Activated T-cell treated with anti-CD3 and anti-CD28 coated beads for 48 hours (primary cell): ENCODE measurements at regions not wholly inside any gene's neighbourhood (a gene's known extent, or its start where the extent isn't known, plus 50 kb on each side); places are given as distances from the start of the nearest gene placed in this dataset.
"Not testable (repeated sequence)": the region's sequence is repeated elsewhere in the genome, so short reads cannot be mapped to it uniquely, and the experiment has no call there.

Experiments
- DNase-seq: peaks from one replicate; pipeline ENCODE4 v3.0.0-alpha.2; 2020; ENCODE audit warnings: low read depth

GRCh38 chr2:192749611-192750200 lies 555.0 kb upstream of the TMEFF2 start:
- no peak for DNase-seq

DNA sequence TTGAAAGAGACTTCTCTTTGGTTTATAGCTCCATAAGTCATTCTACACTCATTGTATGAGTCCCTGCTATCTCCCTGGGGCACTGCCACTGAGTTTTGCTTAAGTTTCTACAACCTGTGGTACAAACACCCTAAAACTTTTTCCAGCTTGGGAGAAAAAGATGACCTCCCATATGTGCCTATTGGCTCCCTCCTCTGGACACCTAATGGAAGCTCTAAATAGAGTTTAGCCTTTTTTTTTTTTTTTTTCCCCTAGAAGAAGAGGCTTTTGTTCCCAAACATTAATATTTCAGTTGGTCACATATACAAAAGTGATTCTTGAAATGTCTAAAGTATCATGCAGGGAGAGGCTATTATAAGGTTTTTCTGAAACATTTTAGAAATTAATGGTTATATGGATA lies 547.2 kb upstream of the TMEFF2 start:
- no peak for DNase-seq

DNA sequence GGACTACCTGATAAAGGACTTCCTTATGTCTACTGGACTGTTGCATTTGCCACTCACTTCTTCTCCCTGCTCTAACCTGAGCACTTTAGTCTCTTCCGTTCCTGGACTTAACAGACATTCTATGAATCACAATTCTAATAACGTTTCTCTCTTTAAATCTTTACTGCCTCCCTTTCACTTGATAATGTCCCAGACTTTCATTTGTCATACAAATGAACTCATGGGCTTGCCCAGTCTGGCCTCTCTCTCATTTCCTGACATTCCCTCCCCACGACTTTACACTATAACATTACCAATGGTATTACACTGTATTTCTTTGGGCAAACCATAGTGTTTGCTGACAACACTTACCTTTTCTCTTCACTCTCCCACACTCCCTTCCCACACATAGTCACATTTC lies 540.7 kb upstream of the TMEFF2 start:
- no peak for DNase-seq

- no peak for DNase-seq
These were observed 534.6 kb upstream of the TMEFF2 start for GRCh38 chr2:192729369-192729768.

GRCh38 chr2:192725991-192726390 lies 531.3 kb upstream of the TMEFF2 start:
- DNase-seq: no peak

DNA sequence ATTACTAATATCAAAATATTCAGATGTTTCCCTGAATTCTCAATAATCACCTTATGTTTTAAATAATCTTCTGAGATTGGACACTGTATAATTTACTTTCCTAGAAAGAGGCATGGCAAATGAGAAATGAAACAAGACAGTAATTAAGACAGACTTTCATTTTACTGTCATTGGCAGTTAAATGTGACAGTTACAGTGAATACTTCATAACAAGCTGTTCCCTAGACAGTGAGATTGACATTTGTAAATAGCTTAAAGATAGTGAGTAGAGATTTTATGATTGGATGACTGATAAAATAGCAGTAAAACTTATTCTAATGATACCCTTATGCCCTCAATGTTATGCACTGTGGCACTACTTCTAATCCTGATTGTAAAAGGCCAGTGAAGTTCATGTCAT lies 524.9 kb upstream of the TMEFF2 start:
- no peak for DNase-seq

DNA sequence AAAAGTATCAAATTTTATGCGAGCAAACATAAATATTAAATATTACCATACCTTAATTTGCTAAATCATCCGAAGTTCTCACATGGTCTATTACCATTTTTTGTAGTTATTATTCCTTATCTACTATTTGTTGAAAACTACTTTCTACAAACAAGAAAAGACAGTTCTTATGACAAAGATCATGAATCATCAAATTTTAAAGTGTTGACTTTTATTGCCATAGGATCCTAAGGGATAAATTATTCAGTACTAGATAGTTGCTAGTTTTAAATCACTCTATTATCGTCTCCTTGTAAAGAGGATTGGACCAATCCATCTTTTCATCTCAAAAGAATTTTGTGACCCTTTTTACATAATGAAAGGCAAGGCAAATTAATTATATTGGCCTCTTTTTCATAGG lies 523.6 kb upstream of the TMEFF2 start:
- DNase-seq: no peak

GRCh38 chr2:192700934-192701333 lies 506.2 kb upstream of the TMEFF2 start:
- no peak for DNase-seq

GRCh38 chr2:192697880-192698279 lies 503.1 kb upstream of the TMEFF2 start:
- DNase-seq: no peak

GRCh38 chr2:192696857-192697256 lies 502.1 kb upstream of the TMEFF2 start:
- DNase-seq: no peak

DNA sequence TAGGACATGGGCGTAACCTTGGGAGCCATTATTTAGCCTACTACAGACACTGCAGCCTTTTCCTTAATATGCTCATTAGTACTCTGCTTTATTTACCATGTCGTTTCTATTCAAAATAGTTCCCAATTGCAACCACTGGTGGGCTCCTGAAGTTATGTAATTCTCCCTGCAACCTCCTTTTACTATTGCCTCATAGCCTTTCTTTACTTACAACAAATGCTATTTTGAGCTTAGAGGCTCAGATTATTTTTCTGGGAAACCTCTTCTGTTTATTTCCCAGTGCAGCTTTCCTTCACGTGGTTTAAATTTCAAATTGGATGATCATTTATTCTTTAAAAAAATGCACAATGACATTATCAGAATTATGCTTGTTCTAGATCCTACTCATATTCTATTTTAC lies 492.3 kb upstream of the TMEFF2 start:
- DNase-seq: no peak

DNA sequence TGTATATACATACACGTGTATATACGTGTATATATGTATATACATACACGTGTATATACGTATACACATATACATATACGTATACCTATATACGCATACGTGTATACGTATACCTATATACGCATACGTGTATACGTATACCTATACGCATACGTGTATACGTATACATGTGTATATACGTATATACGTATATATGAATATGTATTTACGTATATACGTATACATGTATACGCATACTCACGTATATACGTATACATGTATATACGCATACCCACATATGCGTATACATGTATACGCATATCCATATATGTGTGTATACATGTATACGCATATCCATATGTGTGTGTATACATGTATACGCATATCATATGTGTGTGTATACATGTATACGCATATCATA lies 487.8 kb upstream of the TMEFF2 start:
- DNase-seq: not testable (repeated sequence)

DNA sequence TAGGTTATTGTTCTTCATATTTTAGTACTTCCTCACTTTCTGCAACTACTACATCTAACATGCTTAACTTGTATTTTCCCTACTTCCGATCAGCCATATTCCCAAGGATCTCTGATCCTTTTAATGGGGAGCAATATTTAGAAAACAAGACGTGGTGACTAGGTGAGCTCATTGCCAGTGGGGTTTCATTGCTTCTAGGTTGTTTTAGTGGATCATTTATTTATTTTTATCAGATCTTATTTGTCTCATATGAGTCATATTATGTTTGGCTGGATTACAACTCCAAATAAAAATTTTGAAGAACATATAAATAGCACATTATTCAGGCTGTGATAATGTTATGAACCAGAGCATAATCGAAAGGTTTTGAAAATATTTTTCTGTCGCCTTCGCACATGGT lies 480.9 kb upstream of the TMEFF2 start:
- DNase-seq: no peak

DNA sequence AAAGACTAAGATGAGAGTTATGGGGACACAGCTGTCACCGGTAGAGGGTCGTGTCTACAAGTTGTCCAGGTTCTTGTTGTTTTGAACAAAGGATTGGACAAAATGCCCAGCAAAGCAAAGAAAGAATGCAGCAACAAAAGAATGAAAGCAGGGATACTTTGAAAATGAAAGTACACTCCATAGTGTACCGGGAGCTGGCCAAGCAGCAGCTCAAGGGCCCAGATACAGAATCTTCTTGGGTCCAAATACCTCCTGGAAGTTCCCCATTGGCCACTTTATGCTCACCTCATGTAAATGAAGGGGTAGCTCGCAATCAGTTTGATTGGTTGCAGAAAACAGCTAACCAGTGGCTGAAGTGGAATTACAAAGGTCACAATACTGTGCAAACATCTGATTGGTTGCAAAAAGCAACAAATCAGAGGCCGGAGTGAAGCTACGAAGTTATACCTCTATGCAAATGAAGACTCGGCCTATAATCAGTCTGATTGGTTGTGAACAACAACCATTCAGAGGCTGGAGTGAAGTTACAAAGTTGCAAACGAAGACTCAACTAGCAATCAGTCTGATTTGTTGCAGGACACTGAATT lies 474.9 kb upstream of the TMEFF2 start:
- no peak for DNase-seq

DNA sequence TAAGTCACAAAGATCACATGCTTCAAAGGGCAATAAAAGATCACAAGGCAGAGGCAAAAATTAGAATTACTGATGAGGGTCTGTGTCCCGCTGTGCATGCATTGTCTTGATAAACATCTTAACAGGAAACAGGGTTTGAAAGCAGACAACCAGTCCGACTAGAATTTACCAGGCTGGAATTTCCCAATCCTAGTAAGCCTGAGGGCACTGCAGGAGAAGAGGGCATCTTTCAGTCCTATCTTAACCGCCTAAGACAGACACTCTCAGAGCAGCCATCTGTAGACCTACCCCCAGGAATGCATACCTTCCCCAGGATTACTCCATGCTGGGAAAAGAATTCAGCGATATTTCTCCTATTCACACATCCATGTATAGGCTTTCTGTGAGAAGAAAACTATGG lies 465.8 kb upstream of the TMEFF2 start:
- not testable (repeated sequence) for DNase-seq

- DNase-seq: no peak
These were observed 462.6 kb upstream of the TMEFF2 start for GRCh38 chr2:192657362-192657761.

GRCh38 chr2:192655916-192656315 lies 461.2 kb upstream of the TMEFF2 start:
- DNase-seq: no peak

DNA sequence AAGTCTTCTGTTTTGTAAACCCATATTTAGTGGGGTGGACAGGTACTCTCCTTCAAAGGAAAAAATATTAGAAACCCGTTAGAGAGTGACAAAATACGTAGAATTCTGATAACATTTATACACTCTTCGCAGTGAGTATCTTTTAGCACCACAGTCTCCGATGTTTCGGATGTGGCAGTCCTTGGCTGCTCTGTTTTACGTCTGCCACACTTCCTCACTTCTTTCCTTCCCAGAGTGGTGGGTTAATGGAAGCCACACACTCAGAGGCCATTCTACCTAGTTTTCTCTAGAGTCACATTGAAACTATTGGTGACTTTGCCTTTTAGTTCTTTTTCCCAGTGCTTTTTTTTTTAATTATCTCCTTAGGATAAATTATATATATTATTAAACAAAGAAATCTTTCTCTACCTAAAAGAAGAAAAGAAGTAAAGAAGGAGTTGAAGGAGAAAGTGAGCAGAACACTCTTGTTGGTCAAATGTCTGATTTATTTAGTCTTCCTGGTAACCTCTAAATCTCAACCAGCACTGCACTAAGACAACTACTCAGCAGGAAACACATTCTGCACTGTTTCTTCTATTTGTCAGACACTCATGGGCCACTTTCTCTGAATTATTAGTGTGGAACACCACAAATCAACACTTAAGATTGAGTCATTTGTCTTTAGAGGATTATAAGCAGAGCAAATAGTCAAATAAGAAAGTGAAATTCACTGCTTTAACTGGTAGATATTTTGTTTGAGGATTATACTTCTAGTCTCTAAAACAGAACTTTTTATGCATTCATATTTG lies 451.3 kb upstream of the TMEFF2 start:
- no peak for DNase-seq

GRCh38 chr2:192634557-192634956 lies 439.8 kb upstream of the TMEFF2 start:
- no peak for DNase-seq

- no peak for DNase-seq
These were observed 433.3 kb upstream of the TMEFF2 start for GRCh38 chr2:192628017-192628416.

GRCh38 chr2:192615105-192615504 lies 420.4 kb upstream of the TMEFF2 start:
- DNase-seq: no peak

- no peak for DNase-seq
These were observed 409.6 kb upstream of the TMEFF2 start for GRCh38 chr2:192604295-192604694.

GRCh38 chr2:192598649-192599048 lies 403.9 kb upstream of the TMEFF2 start:
- not testable (repeated sequence) for DNase-seq

DNA sequence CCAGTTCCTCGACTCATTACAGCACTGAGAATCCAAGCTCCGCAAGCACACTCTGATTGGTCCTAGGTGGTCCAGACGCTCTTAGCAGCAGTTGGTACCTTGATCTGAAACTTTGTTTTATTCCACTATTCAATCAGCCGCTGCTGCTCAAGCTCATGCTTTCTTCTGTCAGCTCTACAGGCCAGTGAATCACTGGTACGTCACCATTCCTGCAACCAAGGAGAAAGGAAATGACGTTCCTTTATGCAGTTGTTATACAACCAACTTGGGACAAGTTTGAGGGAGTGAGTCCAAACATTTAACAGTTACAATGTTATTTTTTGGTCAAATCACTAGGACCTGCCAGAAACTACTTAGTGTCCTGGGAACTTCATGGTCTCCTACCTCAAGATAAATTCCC lies 398.8 kb upstream of the TMEFF2 start:
- no peak for DNase-seq
